HepG2 (cell line): ENCODE measurements at regions not wholly inside any gene's neighbourhood (a gene's known extent, or its start where the extent isn't known, plus 50 kb on each side); places are given as distances from the start of the nearest gene placed in this dataset.

Experiments
- ATAC-seq: fragments of 200-7000 bp; cut with Tn5 transposase; 3 replicates; pipeline ENCODE4 v1.9.1; 2020; ENCODE audit warnings: mild to moderate bottlenecking, moderate library complexity
- BruUV-seq: library from RNA; stranded (reverse); fragments of 400-500 nt; replicated peaks from 2 replicates; lab custom pipeline; 2021; lab: Mats Ljungman, UMichigan
- CTCF ChIA-PET: fragments of 300-600 bp; formaldehyde crosslinking; extraction: SDS; loops from one replicate; lab custom pipeline; 2021; ENCODE audit warnings: low total read pairs, inconsistent platforms, low intra/inter-chr PET ratio; lab: Yijun Ruan, JAX
- POLR2A ChIA-PET: fragments of 350-600 bp; sonication (Branson Sonifier 250); formaldehyde crosslinking; loops from one replicate; lab custom pipeline; 2020; ENCODE audit warnings: antibody characterized with exemption, inconsistent platforms; lab: Yijun Ruan, JAX
- DNase-seq: peaks from one replicate; pipeline ENCODE4 v3.0.0-alpha.2; 2015; ENCODE audit warnings: low spot score
- FAIRE-seq: peaks from 3 replicates; lab custom pipeline; 2011; peaks lifted over from hg19 to GRCh38; lab: Jason Lieb, UNC
- H2AFZ ChIP-seq: one replicate; pipeline ENCODE4 v1.6.1; 2011; ENCODE audit warnings: low read length, inconsistent platforms
- H3K27ac ChIP-seq: fragments of 300-600 bp; 3 replicates; pipeline ENCODE4 v1.8.0; 2011; ENCODE audit warnings: mixed run types, mild to moderate bottlenecking, mixed read lengths, low read length, inconsistent platforms; ENCODE audit not compliant: insufficient read depth; ENCODE audit errors: extremely low read length
- H3K27me3 ChIP-seq, 2 experiments: fragments of 200-600 bp in 1 of 2; 2 replicates in 1 of 2; 3 replicates in 1 of 2; pipeline versions ENCODE4 v1.6.0 to v1.8.0; 2011; ENCODE audit warnings: low read length in 2 of 2, mild to moderate bottlenecking in 2 of 2, moderate library complexity in 2 of 2, inconsistent platforms in 1 of 2; ENCODE audit not compliant: insufficient read depth in 2 of 2, control insufficient read depth in 1 of 2
- H3K36me3 ChIP-seq, 2 experiments: fragments of 200-600 bp in 1 of 2; replicated peaks in 1 of 2; 2 replicates in 1 of 2; 3 replicates in 1 of 2; pipeline versions ENCODE4 v1.5.1 to v1.8.0; 2011; ENCODE audit warnings: low read length in 2 of 2, inconsistent platforms in 1 of 2; ENCODE audit not compliant: insufficient read depth in 2 of 2, control insufficient read depth in 1 of 2
- H3K4me1 ChIP-seq: 2 replicates; pipeline ENCODE4 v1.5.1; 2012; ENCODE audit warnings: low read length, inconsistent platforms; ENCODE audit not compliant: insufficient read depth
- H3K4me2 ChIP-seq: 2 replicates; pipeline ENCODE4 v1.6.0; 2011; ENCODE audit warnings: low read depth, low read length, inconsistent platforms
- H3K4me3 ChIP-seq, 3 experiments: fragments of 200-600 bp in 1 of 3; sonication (generic), shearing (Covaris generic) in 1 of 3; replicated peaks in 1 of 3; 2 replicates each; pipeline ENCODE4 v1.5.1; 2011 to 2016; ENCODE audit warnings: low read length in 3 of 3, inconsistent platforms in 2 of 3, low read depth in 2 of 3, mild to moderate bottlenecking in 2 of 3, control low read depth in 1 of 3, mixed read lengths in 1 of 3; ENCODE audit not compliant: insufficient read depth in 1 of 3
- H3K79me2 ChIP-seq: one replicate; pipeline ENCODE4 v1.6.1; 2011; ENCODE audit warnings: low read length, inconsistent platforms; ENCODE audit not compliant: insufficient read depth
- H3K9ac ChIP-seq: 2 replicates; pipeline ENCODE4 v1.6.0; 2011; ENCODE audit warnings: mild to moderate bottlenecking, low read depth, low read length, inconsistent platforms; ENCODE audit not compliant: insufficient read depth
- H3K9me3 ChIP-seq: 2 replicates; pipeline ENCODE4 v1.5.1; 2012; ENCODE audit warnings: mild to moderate bottlenecking, low read length
- H4K20me1 ChIP-seq: 2 replicates; pipeline ENCODE4 v1.6.0; 2011; ENCODE audit warnings: inconsistent platforms, mild to moderate bottlenecking, low read length, moderate library complexity; ENCODE audit not compliant: insufficient read depth
- CENPX ChIP-seq: sonication (generic); formaldehyde crosslinking; IDR thresholded peaks from 2 replicates; pipeline ENCODE4 v1.9.0; 2021; ENCODE audit warnings: mild to moderate bottlenecking, missing genetic modification reagents, moderate library complexity
- ETV6 ChIP-seq: sonication (generic); formaldehyde crosslinking; conservative IDR thresholded peaks from 2 replicates; pipeline ENCODE4 v1.4.0; 2020; ENCODE audit warnings: missing genetic modification reagents
- FOXA3 ChIP-seq: IDR thresholded peaks from 2 replicates; pipeline ENCODE4 v1.6.1; 2016; ENCODE audit warnings: missing genetic modification reagents, missing compliant biosample characterization
- HDAC6 ChIP-seq: fragments of 200-600 bp; sonication (generic); IDR thresholded peaks from 2 replicates; pipeline ENCODE4 v1.7.0; 2017; ENCODE audit warnings: mild to moderate bottlenecking, antibody characterized with exemption, low read length, low read depth
- HOXA3 ChIP-seq: sonication (generic); formaldehyde crosslinking; IDR thresholded peaks from 2 replicates; pipeline ENCODE4 v1.5.0; 2020; ENCODE audit warnings: missing genetic modification reagents
- KMT2B ChIP-seq: IDR thresholded peaks from 2 replicates; pipeline ENCODE4 v1.6.1; 2016; ENCODE audit warnings: missing genetic modification reagents, missing compliant biosample characterization
- NFATC3 ChIP-seq: sonication (generic); formaldehyde crosslinking; IDR thresholded peaks from 2 replicates; pipeline ENCODE4 v1.5.1; 2020; ENCODE audit warnings: mild to moderate bottlenecking, missing genetic modification reagents
- RBFOX2 ChIP-seq: fragments of 200-400 bp; formaldehyde crosslinking; IDR thresholded peaks from 2 replicates; pipeline ENCODE4 v1.6.1; 2017; ENCODE audit warnings: low read depth, mild to moderate bottlenecking, low read length
- SIX1 ChIP-seq: sonication (generic); formaldehyde crosslinking; IDR thresholded peaks from 2 replicates; pipeline ENCODE4 v1.4.0; 2020; ENCODE audit warnings: missing genetic modification reagents, borderline replicate concordance
- SOX13 ChIP-seq, 3 experiments: fragments of 450-650 bp in 1 of 3; sonication (generic) in 1 of 3; formaldehyde crosslinking in 1 of 3; IDR thresholded peaks in 2 of 3; conservative IDR thresholded peaks in 1 of 3; 2 replicates each; pipeline versions ENCODE4 v1.5.0 to v1.6.1; 2016 to 2020; ENCODE audit warnings: antibody characterized with exemption in 1 of 3, mild to moderate bottlenecking in 1 of 3, missing compliant biosample characterization in 1 of 3, missing genetic modification reagents in 1 of 3, moderate library complexity in 1 of 3
- SOX5 ChIP-seq: IDR thresholded peaks from 2 replicates; pipeline ENCODE4 v1.6.1; 2016; ENCODE audit warnings: borderline replicate concordance
- SP2 ChIP-seq: sonication (generic); formaldehyde crosslinking; IDR thresholded peaks from 2 replicates; pipeline ENCODE4 v1.5.1; 2020; ENCODE audit warnings: mild to moderate bottlenecking, missing genetic modification reagents
- ZMYM4 ChIP-seq: sonication (generic); formaldehyde crosslinking; IDR thresholded peaks from 2 replicates; pipeline ENCODE4 v1.8.1; 2023; ENCODE audit warnings: mild to moderate bottlenecking, missing genetic modification reagents
- ZNF180 ChIP-seq: sonication (generic); formaldehyde crosslinking; IDR thresholded peaks from 2 replicates; pipeline ENCODE4 v1.4.0; 2020; ENCODE audit warnings: low read depth, missing genetic modification reagents, borderline replicate concordance
- ZNF572 ChIP-seq: sonication (generic); formaldehyde crosslinking; IDR thresholded peaks from 2 replicates; pipeline ENCODE4 v1.5.1; 2020; ENCODE audit warnings: mild to moderate bottlenecking, missing genetic modification reagents
- ZNF616 ChIP-seq: sonication (generic); formaldehyde crosslinking; IDR thresholded peaks from 2 replicates; pipeline ENCODE4 v1.5.0; 2020; ENCODE audit warnings: low read depth, mild to moderate bottlenecking, missing genetic modification reagents
- in situ Hi-C: cut with HindIII; loops from 2 replicates; pipeline ENCODE4 v1.10.0; 2017; ENCODE audit warnings: low pct_unique_long_range_greater_than_20kb; ENCODE audit not compliant: extremely low pct_ligation_motif_present
- intact Hi-C: fragments of 100-400 bp; cut with micrococcal nuclease; formaldehyde crosslinking; loops from one replicate; pipeline ENCODE4 v1.10.0; 2022; ENCODE audit not compliant: unreplicated experiment

- TF ChIP-seq ZMYM4 (no peak), ZNF616 (CRISPR knock-in tag) (no peak), SIX1 (CRISPR knock-in tag) (no peak), RBFOX2 (no peak), SP2 (CRISPR knock-in tag) (no peak), KMT2B (CRISPR knock-in tag) (no peak), ZNF572 (CRISPR knock-in tag) (no peak), HDAC6 (no peak), NFATC3 (no peak), HOXA3 (CRISPR knock-in tag) (no peak), ZNF180 (CRISPR knock-in tag) (no peak), CENPX (CRISPR knock-in tag) (no peak)
Observed at GRCh38 chr12:97763113-97763512, 300.5 kb downstream of the RMST start (continued).

- in situ Hi-C loops, result no loop called here
Observed at GRCh38 chr12:97764700-97765099, 302.1 kb downstream of the RMST start.

More at GRCh38 chr12:97764700-97765099, 302.1 kb downstream of the RMST start:
- ChIA-PET CTCF (no interaction called here), POLR2A (no interaction called here)
- no peaks in the 10 kb centered on the region for H3K79me2 ChIP-seq
- H3K27me3 ChIP-seq, result no peaks in the 10 kb centered on the region
- ATAC-seq (no peak; the same call in 2 of the 3 replicates), FAIRE-seq (no peak), DNase-seq (peak; percentile 10)
- no peak overlapping the region for H3K4me2 ChIP-seq
- intact Hi-C loops, result no loop called here
- no peak overlapping the region for H3K27ac ChIP-seq
- H2AFZ ChIP-seq, result no peak overlapping the region
- no peak overlapping the region for H3K9ac ChIP-seq
- H3K4me3 ChIP-seq, result no peak overlapping the region
- H3K9me3 ChIP-seq, result peaks cover 18% of the 10 kb centered on the region
- H3K4me1 ChIP-seq, result 0 out of 2 replicates have a peak, but pooled peaks cover 6% of the 10 kb centered on the region
- no TSS peak for BruUV-seq
- no peaks in the 10 kb centered on the region for H3K36me3 ChIP-seq
- H4K20me1 ChIP-seq, result no peaks in the 10 kb centered on the region
- TF ChIP-seq ETV6 (CRISPR knock-in tag), result no peak
- TF ChIP-seq SOX13 (IDR thresholded peaks at IDR 0.05), result no peak
- peak in 1 of 2 experiments; percentile 59; a peak in 1 of 4 replicates for TF ChIP-seq SOX13 (CRISPR knock-in tag; conservative IDR thresholded peaks at IDR 0.05 in 1 of 2, IDR thresholded peaks at IDR 0.05 in 1 of 2)
- TF ChIP-seq FOXA3, result peak; percentile 46
- peak; percentile 46; the same call in 1 of the 2 replicates for TF ChIP-seq SOX5 (CRISPR knock-in tag)
